ENCODE measurements at regions not wholly inside any gene's neighbourhood (a gene's known extent, or its start where the extent isn't known, plus 50 kb on each side); places are given as distances from the start of the nearest gene placed in this dataset.
"Not testable (repeated sequence)": the region's sequence is repeated elsewhere in the genome, so short reads cannot be mapped to it uniquely, and the experiment has no call there.

- DNase-seq: no peak
Measured at GRCh38 chr6:139954463-139955071, 580.1 kb upstream of the CITED2 start.

GRCh38 chr6:139953780-139954179, 579.3 kb upstream of the CITED2 start:
- DNase-seq: not testable (repeated sequence)

- DNase-seq: no peak
Measured at GRCh38 chr6:139951172-139951571, 576.7 kb upstream of the CITED2 start.

- no peak for DNase-seq
Measured at GRCh38 chr6:139944976-139945375, 570.5 kb upstream of the CITED2 start.

GRCh38 chr6:139944131-139944530, 569.7 kb upstream of the CITED2 start:
- DNase-seq: no peak

- DNase-seq: no peak
Measured at GRCh38 chr6:139943391-139943790, 568.9 kb upstream of the CITED2 start.

- no peak for DNase-seq
Measured at GRCh38 chr6:139942331-139942730, 567.9 kb upstream of the CITED2 start.

- no peak for DNase-seq
Measured at GRCh38 chr6:139941826-139942225, 567.4 kb upstream of the CITED2 start.

GRCh38 chr6:139940741-139941729, 566.6 kb upstream of the CITED2 start:
- no peak for DNase-seq

GRCh38 chr6:139939189-139939979, 564.9 kb upstream of the CITED2 start:
- no peak for DNase-seq

- DNase-seq: no peak
Measured at GRCh38 chr6:139932671-139933070, 558.2 kb upstream of the CITED2 start.

GRCh38 chr6:139931747-139932146, 557.3 kb upstream of the CITED2 start:
- no peak for DNase-seq

- DNase-seq: no peak
Measured at GRCh38 chr6:139927742-139928305, 553.4 kb upstream of the CITED2 start.

- DNase-seq: no peak
Measured at GRCh38 chr6:139927236-139927635, 552.8 kb upstream of the CITED2 start.

- DNase-seq: no peak
Measured at GRCh38 chr6:139926711-139927110, 552.3 kb upstream of the CITED2 start.

- DNase-seq: no peak
Measured at GRCh38 chr6:139925894-139926641, 551.6 kb upstream of the CITED2 start.

- DNase-seq: no peak
Measured at GRCh38 chr6:139923964-139924475, 549.6 kb upstream of the CITED2 start.

- no peak for DNase-seq
Measured at GRCh38 chr6:139922236-139922635, 547.8 kb upstream of the CITED2 start.

- no peak for DNase-seq
Measured at GRCh38 chr6:139920776-139921100, 546.3 kb upstream of the CITED2 start.

- DNase-seq: no peak
Measured at GRCh38 chr6:139920027-139920775, 545.8 kb upstream of the CITED2 start.

All from activated T-cell treated with anti-CD3 and anti-CD28 coated beads for 4 hours (primary cell).